Lower leg skin (tissue), 4 donors: ENCODE measurements at regions not wholly inside any gene's neighbourhood (a gene's known extent, or its start where the extent isn't known, plus 50 kb on each side); places are given as distances from the start of the nearest gene placed in this dataset.

ENCODE experiments used
- DNase-seq, 2 donors: peaks; one replicate each; pipeline ENCODE4 v3.0.0-alpha.2; 2019; ENCODE audit warnings: low spot score in 2 of 2
- H3K4me3 ChIP-seq: fragments of 200-600 bp; sonication (generic); 2 replicates; pipeline ENCODE4 v1.5.1; 2017; ENCODE audit warnings: mild to moderate bottlenecking, low read depth; ENCODE audit not compliant: poor library complexity, severe bottlenecking
- CTCF ChIP-seq, 3 donors: fragments of 450-650 bp; IDR thresholded peaks; one replicate each; pipeline ENCODE4 v1.5.1; 2016; ENCODE audit warnings: antibody characterized with exemption in 3 of 3, mild to moderate bottlenecking in 3 of 3, moderate library complexity in 2 of 3
- POLR2A ChIP-seq, 2 donors: fragments of 450-650 bp; IDR thresholded peaks; one replicate each; pipeline ENCODE4 v1.6.1; 2016 to 2017; ENCODE audit warnings: antibody characterized with exemption in 2 of 2, mild to moderate bottlenecking in 1 of 2, moderate library complexity in 1 of 2
- WGBS, 2 donors: methylation state at CpG; one replicate each; pipeline ENCODE4 v1.1.5; 2018; 5-methylcytosine and 5-hydroxymethylcytosine counted together
- intact Hi-C: fragments of 100-400 bp; cut with DNase I; formaldehyde crosslinking; loops from one replicate; pipeline ENCODE4 v1.15.0; 2023; ENCODE audit warnings: low total_unique reads

GRCh38 chr7:15857026-15857425 is 170.5 kb upstream of the MEOX2 start:
- DNase-seq = no peak
- TF ChIP-seq POLR2A (IDR thresholded peaks at IDR 0.05) (no peak), CTCF (IDR thresholded peaks at IDR 0.05) (no peak)
- WGBS, 2 donors = 80 to 88% methylated on average over 3 of the region's 3 CpGs
- intact Hi-C loops = no loop called here
- H3K4me3 ChIP-seq = no peak overlapping the region

GRCh38 chr7:15856311-15856710 is 169.8 kb upstream of the MEOX2 start:
- no peak overlapping the region for H3K4me3 ChIP-seq
- no peak for DNase-seq
- intact Hi-C loops = no loop called here
- no peak for TF ChIP-seq CTCF (IDR thresholded peaks at IDR 0.05)
- TF ChIP-seq POLR2A (IDR thresholded peaks at IDR 0.05) = no peak

GRCh38 chr7:15855525-15856109 is 169.1 kb upstream of the MEOX2 start:
- H3K4me3 ChIP-seq = no peak overlapping the region
- TF ChIP-seq CTCF (IDR thresholded peaks at IDR 0.05) (no peak), POLR2A (IDR thresholded peaks at IDR 0.05) (no peak)
- DNase-seq = no peak
- intact Hi-C loops = no loop called here
- WGBS, 2 donors = 77% methylated on average over 6 of the region's 6 CpGs

- DNase-seq = no peak
- no peak for TF ChIP-seq POLR2A (IDR thresholded peaks at IDR 0.05)
- TF ChIP-seq CTCF (IDR thresholded peaks at IDR 0.05) = no peak
- 72 to 80% methylated on average over 4 of the region's 4 CpGs for WGBS, 2 donors
- H3K4me3 ChIP-seq = no peak overlapping the region
- intact Hi-C loops = loop anchor here (5.0 kb wide), 1 partner anchor 57 kb away; no protein-coding TSS in a partner anchor
Measured at GRCh38 chr7:15854841-15855524, 168.5 kb upstream of the MEOX2 start.

GRCh38 chr7:15853832-15854470 is 167.5 kb upstream of the MEOX2 start:
- no peak overlapping the region for H3K4me3 ChIP-seq
- TF ChIP-seq POLR2A (IDR thresholded peaks at IDR 0.05) (no peak), CTCF (IDR thresholded peaks at IDR 0.05) (no peak)
- intact Hi-C loops = loop anchor here (5.0 kb wide), 1 partner anchor 58 kb away; no protein-coding TSS in a partner anchor
- DNase-seq = no peak
- WGBS, 2 donors = 35 to 39% methylated on average over 2 of the region's 2 CpGs
